Loucy (cell line): ENCODE measurements at regions not wholly inside any gene's neighbourhood (a gene's known extent, or its start where the extent isn't known, plus 50 kb on each side); places are given as distances from the start of the nearest gene placed in this dataset.

Source experiments
- CTCF ChIP-seq: fragments of 200-600 bp; sonication (generic); conservative IDR thresholded peaks from 2 replicates; pipeline ENCODE4 v1.5.1; 2014; ENCODE audit warnings: mild to moderate bottlenecking, antibody characterized with exemption, low read length
- EZH2phosphoT487 ChIP-seq: fragments of 200-600 bp; IDR thresholded peaks from 2 replicates; pipeline ENCODE4 v1.6.1; 2018; ENCODE audit warnings: antibody characterized with exemption, mild to moderate bottlenecking, moderate library complexity, borderline replicate concordance

GRCh38 chr5:32975656-32976375, 264.7 kb downstream of the NPR3 start:
- no peak for TF ChIP-seq CTCF
- TF ChIP-seq EZH2phosphoT487 = no peak
